BLaER1 treated with 17β-estradiol and CSF1 and Interleukin-3, amounts not matched to agents 10 nM and 100 nM (cell line): ENCODE measurements at regions not wholly inside any gene's neighbourhood (a gene's known extent, or its start where the extent isn't known, plus 50 kb on each side); places are given as distances from the start of the nearest gene placed in this dataset.
"Not testable (repeated sequence)": the region's sequence is repeated elsewhere in the genome, so short reads cannot be mapped to it uniquely, and the experiment has no call there.

Experiments
- H3K27ac ChIP-seq, 11 experiments: shearing (Covaris generic); formaldehyde crosslinking; 2 replicates each; pipeline ENCODE4 v1.8.1; 2022
- H3K27me3 ChIP-seq, 11 experiments: shearing (Covaris generic); formaldehyde crosslinking; 2 replicates each; pipeline ENCODE4 v1.8.1; 2022
- H3K36me3 ChIP-seq, 11 experiments: shearing (Covaris generic); formaldehyde crosslinking; 2 replicates each; pipeline ENCODE4 v1.8.1; 2022
- H3K4me1 ChIP-seq, 10 experiments: shearing (Covaris generic); formaldehyde crosslinking; 2 replicates each; pipeline ENCODE4 v1.8.1; 2022
- H3K4me2 ChIP-seq, 11 experiments: shearing (Covaris generic); formaldehyde crosslinking; 2 replicates each; pipeline ENCODE4 v1.8.1; 2022
- H3K4me3 ChIP-seq, 10 experiments: shearing (Covaris generic); formaldehyde crosslinking; 2 replicates each; pipeline ENCODE4 v1.8.1; 2022
- H3K9ac ChIP-seq, 11 experiments: shearing (Covaris generic); formaldehyde crosslinking; 2 replicates each; pipeline ENCODE4 v1.8.1; 2022
- H3K9me3 ChIP-seq, 11 experiments: shearing (Covaris generic); formaldehyde crosslinking; replicated peaks in 1 of 11; 2 replicates each; pipeline ENCODE4 v1.8.1; 2022
- H4K20me1 ChIP-seq, 11 experiments: shearing (Covaris generic); formaldehyde crosslinking; 2 replicates each; pipeline ENCODE4 v1.8.1; 2022
- Cebpa-rat ChIP-seq, 11 experiments: shearing (Covaris generic); IDR thresholded peaks; 2 replicates each; pipeline ENCODE4 v1.8.1; 2022

GRCh38 chr12:59425798-59426197, 170.0 kb upstream of the SLC16A7 start:
- no peak for TF ChIP-seq Cebpa-rat (IDR thresholded peaks at IDR 0.05)
- Histone ChIP-seq H3K4me1 (no peaks in the 10 kb centered on the region), H3K27ac (no peak overlapping the region), H3K27me3 (no peaks in the 10 kb centered on the region), H4K20me1 (no peaks in the 10 kb centered on the region), H3K4me3 (no peak overlapping the region), H3K9me3 (no peaks in the 10 kb centered on the region), H3K36me3 (no peaks in the 10 kb centered on the region), H3K9ac (no peak overlapping the region), H3K4me2 (no peak overlapping the region)

GRCh38 chr12:59424666-59425065, 171.2 kb upstream of the SLC16A7 start:
- H3K4me1 ChIP-seq, H3K4me2 ChIP-seq, H3K9me3 ChIP-seq, H4K20me1 ChIP-seq, H3K4me3 ChIP-seq, H3K36me3 ChIP-seq, H3K9ac ChIP-seq, H3K27me3 ChIP-seq, H3K27ac ChIP-seq: not testable (repeated sequence)

GRCh38 chr12:59414051-59414450, 181.8 kb upstream of the SLC16A7 start:
- no peaks in the 10 kb centered on the region for H3K4me1 ChIP-seq
- no peak overlapping the region for H3K9ac ChIP-seq
- no peaks in the 10 kb centered on the region for H3K27me3 ChIP-seq
- no peaks in the 10 kb centered on the region for H4K20me1 ChIP-seq
- H3K4me2 ChIP-seq = no peak overlapping the region
- TF ChIP-seq Cebpa-rat (IDR thresholded peaks at IDR 0.05) = no peak
- no peaks in the 10 kb centered on the region for H3K9me3 ChIP-seq
- no peak overlapping the region for H3K4me3 ChIP-seq
- no peaks in the 10 kb centered on the region for H3K36me3 ChIP-seq
- no peak overlapping the region for H3K27ac ChIP-seq

GRCh38 chr12:59408431-59408830, 187.4 kb upstream of the SLC16A7 start:
- no peaks in the 10 kb centered on the region for H3K27me3 ChIP-seq
- H4K20me1 ChIP-seq = no peaks in the 10 kb centered on the region
- H3K4me1 ChIP-seq = no peaks in the 10 kb centered on the region
- H3K9ac ChIP-seq = no peak overlapping the region
- no peak overlapping the region for H3K27ac ChIP-seq
- no peak overlapping the region for H3K4me3 ChIP-seq
- no peak for TF ChIP-seq Cebpa-rat (IDR thresholded peaks at IDR 0.05)
- no peaks in the 10 kb centered on the region for H3K9me3 ChIP-seq
- H3K4me2 ChIP-seq = no peak overlapping the region
- H3K36me3 ChIP-seq = no peaks in the 10 kb centered on the region

GRCh38 chr12:59407799-59408198, 188.0 kb upstream of the SLC16A7 start:
- no peak overlapping the region for H3K4me2 ChIP-seq
- H3K4me1 ChIP-seq = no peaks in the 10 kb centered on the region
- H4K20me1 ChIP-seq = no peaks in the 10 kb centered on the region
- no peaks in the 10 kb centered on the region for H3K27me3 ChIP-seq
- H3K9ac ChIP-seq = no peak overlapping the region
- no peaks in the 10 kb centered on the region for H3K36me3 ChIP-seq
- TF ChIP-seq Cebpa-rat (IDR thresholded peaks at IDR 0.05) = no peak
- no peak overlapping the region for H3K4me3 ChIP-seq
- H3K9me3 ChIP-seq = no peaks in the 10 kb centered on the region
- H3K27ac ChIP-seq = no peak overlapping the region

- Histone ChIP-seq H3K9me3 (no peaks in the 10 kb centered on the region), H3K27ac (no peak overlapping the region), H3K27me3 (no peaks in the 10 kb centered on the region), H3K4me1 (no peaks in the 10 kb centered on the region), H3K4me3 (no peak overlapping the region), H3K9ac (no peak overlapping the region), H3K36me3 (no peaks in the 10 kb centered on the region), H4K20me1 (no peaks in the 10 kb centered on the region), H3K4me2 (no peak overlapping the region)
- TF ChIP-seq Cebpa-rat (IDR thresholded peaks at IDR 0.05) = no peak
Measured at GRCh38 chr12:59405992-59406391, 189.8 kb upstream of the SLC16A7 start.

GRCh38 chr12:59404109-59404650, 191.6 kb upstream of the SLC16A7 start:
- Histone ChIP-seq H3K36me3 (no peaks in the 10 kb centered on the region), H3K4me2 (no peak overlapping the region), H3K27me3 (no peaks in the 10 kb centered on the region), H3K9ac (no peak overlapping the region), H4K20me1 (no peaks in the 10 kb centered on the region), H3K9me3 (peaks cover 0 to 5% (median 0%) of the 10 kb centered on the region in 11 experiments; a peak in 1 of 22 replicates), H3K4me3 (no peak overlapping the region), H3K27ac (no peak overlapping the region), H3K4me1 (no peaks in the 10 kb centered on the region)
- TF ChIP-seq Cebpa-rat (IDR thresholded peaks at IDR 0.05) = no peak

- no peaks in the 10 kb centered on the region for H4K20me1 ChIP-seq
- H3K4me1 ChIP-seq = no peaks in the 10 kb centered on the region
- no peak for TF ChIP-seq Cebpa-rat (IDR thresholded peaks at IDR 0.05)
- no peaks in the 10 kb centered on the region for H3K36me3 ChIP-seq
- H3K27me3 ChIP-seq = no peaks in the 10 kb centered on the region
- H3K4me2 ChIP-seq = peak overlapping the region in 2 of 11 experiments; percentile 36 to 37; a peak in 2 of 22 replicates
- no peak overlapping the region for H3K4me3 ChIP-seq
- H3K27ac ChIP-seq = no peak overlapping the region
- peaks cover 0 to 5% (median 0%) of the 10 kb centered on the region in 11 experiments; a peak in 1 of 22 replicates for H3K9me3 ChIP-seq
- H3K9ac ChIP-seq = no peak overlapping the region
Measured at GRCh38 chr12:59403259-59403932, 192.4 kb upstream of the SLC16A7 start.

GRCh38 chr12:59401862-59402261, 194.0 kb upstream of the SLC16A7 start:
- H3K36me3 ChIP-seq = no peaks in the 10 kb centered on the region
- no peaks in the 10 kb centered on the region for H4K20me1 ChIP-seq
- H3K4me1 ChIP-seq = no peaks in the 10 kb centered on the region
- H3K9ac ChIP-seq = no peak overlapping the region
- H3K4me2 ChIP-seq = no peak overlapping the region
- H3K27ac ChIP-seq = no peak overlapping the region
- TF ChIP-seq Cebpa-rat (IDR thresholded peaks at IDR 0.05) = no peak
- no peaks in the 10 kb centered on the region for H3K27me3 ChIP-seq
- H3K9me3 ChIP-seq = peaks cover 0 to 5% (median 0%) of the 10 kb centered on the region in 11 experiments; a peak in 1 of 22 replicates
- H3K4me3 ChIP-seq = no peak overlapping the region

GRCh38 chr12:59398164-59398563, 197.7 kb upstream of the SLC16A7 start:
- no peak overlapping the region for H3K4me2 ChIP-seq
- H3K36me3 ChIP-seq = no peaks in the 10 kb centered on the region
- no peaks in the 10 kb centered on the region for H4K20me1 ChIP-seq
- no peak for TF ChIP-seq Cebpa-rat (IDR thresholded peaks at IDR 0.05)
- H3K9me3 ChIP-seq = peaks cover 0 to 5% (median 0%) of the 10 kb centered on the region in 11 experiments; a peak in 1 of 22 replicates
- no peaks in the 10 kb centered on the region for H3K27me3 ChIP-seq
- H3K4me3 ChIP-seq = no peak overlapping the region
- no peak overlapping the region for H3K9ac ChIP-seq
- H3K4me1 ChIP-seq = no peaks in the 10 kb centered on the region
- H3K27ac ChIP-seq = no peak overlapping the region
